H1 (cell line): ENCODE measurements at regions not wholly inside any gene's neighbourhood (a gene's known extent, or its start where the extent isn't known, plus 50 kb on each side); places are given as distances from the start of the nearest gene placed in this dataset.

ENCODE experiments used
- CTCF ChIA-PET: fragments of 300-600 bp; sonication (Branson Sonifier 250); formaldehyde crosslinking; loops from one replicate; lab custom pipeline; 2021; ENCODE audit not compliant: partially characterized antibody; lab: Charles Lee
- POLR2A ChIA-PET: fragments of 300-600 bp; sonication (Branson Sonifier 250); formaldehyde crosslinking; loops from one replicate; lab custom pipeline; 2021; ENCODE audit warnings: inconsistent platforms; ENCODE audit not compliant: partially characterized antibody; lab: Charles Lee
- DNase-seq, 2 experiments: peaks; one replicate each; pipeline versions ENCODE4 v3.0.0 to v3.0.0-alpha.2; 2010 to 2022; ENCODE audit warnings: low spot score in 2 of 2, low read depth in 1 of 2, mixed read lengths in 1 of 2
- FAIRE-seq: peaks from 2 replicates; lab custom pipeline; 2011; peaks lifted over from hg19 to GRCh38; lab: Jason Lieb, UNC
- H2AFZ ChIP-seq: 2 replicates; pipeline ENCODE4 v1.8.1; 2012; ENCODE audit warnings: low read length, inconsistent platforms
- H2AK5ac ChIP-seq: 2 replicates; pipeline ENCODE4 v1.6.1; 2013; ENCODE audit warnings: low read depth, low read length
- H2BK120ac ChIP-seq: replicated peaks from 2 replicates; pipeline ENCODE3; 2013; ENCODE audit warnings: low read depth, low read length, inconsistent platforms
- H2BK12ac ChIP-seq: 2 replicates; pipeline ENCODE4 v1.6.1; 2013; ENCODE audit warnings: low read depth, low read length
- H2BK15ac ChIP-seq: 2 replicates; pipeline ENCODE4 v1.6.1; 2013; ENCODE audit warnings: low read length
- H2BK20ac ChIP-seq: 2 replicates; pipeline ENCODE4 v1.6.1; 2013; ENCODE audit warnings: low read length
- H2BK5ac ChIP-seq: 2 replicates; pipeline ENCODE4 v1.6.1; 2013; ENCODE audit warnings: low read depth, low read length
- H3K14ac ChIP-seq: 2 replicates; pipeline ENCODE4 v1.6.1; 2013; ENCODE audit warnings: inconsistent platforms; ENCODE audit not compliant: insufficient read length
- H3K18ac ChIP-seq: 2 replicates; pipeline ENCODE4 v1.6.1; 2013; ENCODE audit warnings: low read length; ENCODE audit errors: extremely low read depth
- H3K23ac ChIP-seq: 2 replicates; pipeline ENCODE4 v1.6.1; 2013; ENCODE audit warnings: inconsistent platforms; ENCODE audit not compliant: insufficient read length
- H3K23me2 ChIP-seq: 2 replicates; pipeline ENCODE4 v1.6.1; 2013; ENCODE audit warnings: low read depth, low read length
- H3K27ac ChIP-seq: 2 replicates; pipeline ENCODE4 v1.6.1; 2011; ENCODE audit warnings: low read depth, low read length, inconsistent platforms
- H3K27me3 ChIP-seq, 4 experiments: replicated peaks in 1 of 4; 1 replicate in 1 of 4; 2 replicates in 3 of 4; pipeline versions ENCODE4 v1.6.1 to v1.8.1; 2011 to 2013; ENCODE audit warnings: low read length in 3 of 4, mild to moderate bottlenecking in 3 of 4, inconsistent platforms in 2 of 4, mixed read lengths in 2 of 4, moderate library complexity in 1 of 4; ENCODE audit not compliant: control insufficient read depth in 3 of 4, insufficient read depth in 3 of 4; ENCODE audit errors: extremely low read depth in 1 of 4
- H3K36me3 ChIP-seq, 4 experiments: 2 replicates each; pipeline versions ENCODE4 v1.6.1 to v1.8.1; 2011 to 2013; ENCODE audit warnings: mild to moderate bottlenecking in 4 of 4, low read length in 3 of 4, moderate library complexity in 2 of 4, control low read depth in 1 of 4, inconsistent platforms in 1 of 4; ENCODE audit not compliant: insufficient read depth in 4 of 4, control insufficient read depth in 2 of 4
- H3K4ac ChIP-seq: replicated peaks from 2 replicates; pipeline ENCODE3; 2013; ENCODE audit warnings: low read length, low read depth, mixed read lengths, inconsistent platforms; ENCODE audit not compliant: insufficient read length
- H3K4me1 ChIP-seq, 4 experiments: replicated peaks in 1 of 4; 1 replicate in 1 of 4; 2 replicates in 3 of 4; pipeline versions ENCODE4 v1.6.1 to v1.8.1; 2011 to 2013; ENCODE audit warnings: low read length in 3 of 4, inconsistent platforms in 2 of 4, mixed read lengths in 1 of 4; ENCODE audit not compliant: insufficient read depth in 4 of 4, control insufficient read depth in 3 of 4
- H3K4me2 ChIP-seq, 2 experiments: 2 replicates each; pipeline versions ENCODE4 v1.6.1 to v1.8.1; 2011 to 2013; ENCODE audit warnings: low read depth in 2 of 2, low read length in 2 of 2, control low read depth in 1 of 2, inconsistent platforms in 1 of 2, mild to moderate bottlenecking in 1 of 2; ENCODE audit not compliant: insufficient read depth in 1 of 2
- H3K4me3 ChIP-seq, 4 experiments: fragments of 200-600, 300-600 bp in 1 of 4; sonication (generic), shearing (Covaris generic), sonication (Bioruptor Twin) in 1 of 4; 2 replicates each; pipeline versions ENCODE4 v1.5.1 to v1.8.1; 2011 to 2016; ENCODE audit warnings: low read length in 4 of 4, low read depth in 3 of 4, control low read depth in 2 of 4, inconsistent platforms in 2 of 4, mild to moderate bottlenecking in 2 of 4, mixed read lengths in 1 of 4, moderate library complexity in 1 of 4; ENCODE audit not compliant: insufficient read depth in 2 of 4; ENCODE audit errors: extremely low read depth in 1 of 4
- H3K56ac ChIP-seq: replicated peaks from 2 replicates; pipeline ENCODE3; 2013; ENCODE audit warnings: low read depth, mild to moderate bottlenecking, mixed read lengths, low read length, inconsistent platforms; ENCODE audit not compliant: insufficient read length
- H3K79me1 ChIP-seq: 2 replicates; pipeline ENCODE4 v1.6.1; 2013; ENCODE audit warnings: low read depth, low read length, control low read depth
- H3K79me2 ChIP-seq, 2 experiments: 2 replicates each; pipeline versions ENCODE4 v1.6.1 to v1.8.1; 2012 to 2013; ENCODE audit warnings: low read length in 2 of 2, mild to moderate bottlenecking in 2 of 2, inconsistent platforms in 1 of 2; ENCODE audit not compliant: insufficient read depth in 2 of 2, control insufficient read depth in 1 of 2
- H3K9ac ChIP-seq, 4 experiments: replicated peaks in 1 of 4; 1 replicate in 1 of 4; 2 replicates in 3 of 4; pipeline versions ENCODE4 v1.6.1 to v1.8.1; 2011 to 2013; ENCODE audit warnings: low read depth in 3 of 4, low read length in 3 of 4, control low read depth in 2 of 4, mild to moderate bottlenecking in 2 of 4, moderate library complexity in 2 of 4, inconsistent platforms in 1 of 4; ENCODE audit errors: extremely low read depth in 1 of 4
- H3K9me3 ChIP-seq, 2 experiments: 2 replicates each; pipeline versions ENCODE4 v1.6.1 to v1.8.1; 2012 to 2013; ENCODE audit warnings: mild to moderate bottlenecking in 2 of 2, moderate library complexity in 2 of 2, control low read depth in 1 of 2, inconsistent platforms in 1 of 2, low read depth in 1 of 2, low read length in 1 of 2, mixed read lengths in 1 of 2; ENCODE audit not compliant: insufficient read depth in 2 of 2
- H4K20me1 ChIP-seq, 2 experiments: replicated peaks in 1 of 2; 2 replicates each; pipeline versions ENCODE3 to v1.8.1; 2011 to 2013; ENCODE audit warnings: inconsistent platforms in 2 of 2, low read length in 2 of 2, mild to moderate bottlenecking in 1 of 2; ENCODE audit not compliant: insufficient read depth in 2 of 2, control insufficient read depth in 1 of 2
- H4K5ac ChIP-seq: 2 replicates; pipeline ENCODE4 v1.6.1; 2013; ENCODE audit warnings: low read length, low read depth, mixed read lengths, inconsistent platforms; ENCODE audit not compliant: insufficient read length
- H4K8ac ChIP-seq: 2 replicates; pipeline ENCODE4 v1.8.0; 2013; ENCODE audit warnings: mild to moderate bottlenecking, moderate library complexity, low read length, inconsistent platforms; ENCODE audit not compliant: insufficient read depth; ENCODE audit errors: extremely low read depth
- H4K91ac ChIP-seq: replicated peaks from 2 replicates; pipeline ENCODE3; 2013; ENCODE audit warnings: low read length, mixed read lengths, inconsistent platforms; ENCODE audit not compliant: insufficient read length
- BCL11A ChIP-seq, 2 experiments: IDR thresholded peaks; one replicate each; pipeline ENCODE4 v1.6.1; 2011; ENCODE audit warnings: low read depth in 2 of 2, low read length in 2 of 2, mild to moderate bottlenecking in 2 of 2
- CBX5 ChIP-seq: fragments of 300-800, 300-1000 bp; sonication (generic); IDR thresholded peaks from 2 replicates; pipeline ENCODE4 v1.7.1; 2016; ENCODE audit warnings: antibody characterized with exemption, low read length, low read depth
- CHD2 ChIP-seq: IDR thresholded peaks from 2 replicates; pipeline ENCODE4 v1.6.1; 2012; ENCODE audit warnings: low read length, improper control_type of control experiment
- EGR1 ChIP-seq: IDR thresholded peaks from 2 replicates; pipeline ENCODE4 v1.6.1; 2011; ENCODE audit warnings: low read depth, low read length, borderline replicate concordance
- MAFK ChIP-seq: IDR thresholded peaks from 2 replicates; pipeline ENCODE4 v1.6.1; 2012; ENCODE audit warnings: low read depth, mild to moderate bottlenecking, improper control_type of control experiment, low read length
- NRF1 ChIP-seq: IDR thresholded peaks from 2 replicates; pipeline ENCODE4 v1.6.1; 2011; ENCODE audit warnings: mild to moderate bottlenecking, low read depth, low read length, improper control_type of control experiment
- PHF8 ChIP-seq: fragments of 200-600 bp; sonication (generic); conservative IDR thresholded peaks from 2 replicates; pipeline ENCODE4 v1.7.1; 2012; ENCODE audit warnings: low read depth, mild to moderate bottlenecking, inconsistent platforms, low read length, moderate library complexity
- ZNF274 ChIP-seq: IDR thresholded peaks from 2 replicates; pipeline ENCODE4 v1.7.0; 2012; ENCODE audit warnings: low read length, borderline replicate concordance; ENCODE audit errors: extremely low read depth
- WGBS, 2 experiments: shearing (Covaris generic) in 1 of 2; methylation state at CpG; one replicate each; pipeline versions ENCODE4 v1.1.6 to v1.1.7; 2013 to 2015; ENCODE audit warnings: low lambda C conversion rate in 2 of 2, mixed read lengths in 2 of 2, inconsistent platforms in 1 of 2, low coverage in 1 of 2, missing lambda C conversion rate in 1 of 2; ENCODE audit not compliant: insufficient replicate concordance in 2 of 2, insufficient coverage in 1 of 2, insufficient read length in 1 of 2; ENCODE audit errors: extremely low coverage in 1 of 2, missing lambda C conversion rate in 1 of 2; 5-methylcytosine and 5-hydroxymethylcytosine counted together
- TF ChIP-seq, protein P1 (sequence below): IDR thresholded peaks from 2 replicates; pipeline ENCODE4 v1.6.1; 2011; ENCODE audit warnings: low read depth, mild to moderate bottlenecking, low read length; ENCODE audit not compliant: insufficient read depth

DNA sequence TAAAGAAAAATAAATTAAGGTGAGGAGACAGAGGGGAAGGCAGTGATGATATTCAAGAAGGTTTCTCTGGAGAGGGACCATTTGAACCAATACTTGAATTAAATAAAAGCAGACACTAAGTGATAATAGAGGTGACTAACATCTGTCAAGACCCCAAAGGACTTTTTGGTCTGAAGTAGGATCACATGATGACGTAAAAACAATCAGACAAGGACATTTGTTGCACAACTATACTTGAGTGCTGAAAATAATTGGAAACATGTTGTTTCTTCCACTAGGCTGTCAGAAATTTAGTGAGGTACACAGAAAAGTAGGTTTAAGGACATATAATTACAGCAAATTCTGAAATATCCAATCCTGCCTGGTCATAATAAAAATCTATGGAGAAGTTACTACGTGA lies 179.5 kb downstream of the WNT5A start:
- H2AK5ac ChIP-seq, result no peak overlapping the region
- H2BK120ac ChIP-seq, result no peak overlapping the region
- ChIA-PET CTCF (no interaction called here), POLR2A (no interaction called here)
- no peak overlapping the region for H2BK5ac ChIP-seq
- H3K4ac ChIP-seq, result no peak overlapping the region
- H2BK20ac ChIP-seq, result no peak overlapping the region
- H4K8ac ChIP-seq, result no peak overlapping the region
- no peak overlapping the region for H2BK15ac ChIP-seq
- 96% methylated on average over 2 of the region's 2 CpGs; no CpG with 5 or more reads in 1 of the 2 experiments for WGBS, 2 experiments
- TF ChIP-seq BCL11A (IDR thresholded peaks at IDR 0.05; ENCODE audit: low read depth in 2 of 2, low read length in 2 of 2) (no peak), CBX5 (no peak), EGR1 (no peak), CHD2 (no peak), PHF8 (no peak), NRF1 (no peak), MAFK (no peak), ZNF274 (no peak)
- TF ChIP-seq, protein P1, sequence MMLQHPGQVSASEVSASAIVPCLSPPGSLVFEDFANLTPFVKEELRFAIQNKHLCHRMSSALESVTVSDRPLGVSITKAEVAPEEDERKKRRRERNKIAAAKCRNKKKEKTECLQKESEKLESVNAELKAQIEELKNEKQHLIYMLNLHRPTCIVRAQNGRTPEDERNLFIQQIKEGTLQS, result no peak
- no peak overlapping the region for H2BK12ac ChIP-seq
- H3K4me2 ChIP-seq, result no peak overlapping the region
- H3K23me2 ChIP-seq, result no peaks in the 10 kb centered on the region
- no peaks in the 10 kb centered on the region for H3K9me3 ChIP-seq
- no peak overlapping the region for H3K4me3 ChIP-seq
- H3K9ac ChIP-seq, result no peak overlapping the region
- no peaks in the 10 kb centered on the region for H4K20me1 ChIP-seq
- H3K27me3 ChIP-seq, result no peaks in the 10 kb centered on the region
- H3K79me1 ChIP-seq, result no peaks in the 10 kb centered on the region
- no peak overlapping the region for H3K14ac ChIP-seq
- H3K79me2 ChIP-seq, result no peaks in the 10 kb centered on the region
- H3K56ac ChIP-seq, result no peak overlapping the region
- H3K23ac ChIP-seq, result no peak overlapping the region
- no peaks in the 10 kb centered on the region for H3K4me1 ChIP-seq
- H3K18ac ChIP-seq, result no peak overlapping the region
- no peak overlapping the region for H4K5ac ChIP-seq
- H2AFZ ChIP-seq, result no peak overlapping the region
- DNase-seq (no peak), FAIRE-seq (no peak)
- no peak overlapping the region for H4K91ac ChIP-seq
- no peaks in the 10 kb centered on the region for H3K36me3 ChIP-seq
- H3K27ac ChIP-seq, result no peak overlapping the region
